SH-SY5Y (cell line): ENCODE measurements at regions not wholly inside any gene's neighbourhood (a gene's known extent, or its start where the extent isn't known, plus 50 kb on each side); places are given as distances from the start of the nearest gene placed in this dataset.

Experiments used
- GATA2 ChIP-seq: IDR thresholded peaks from 2 replicates; pipeline ENCODE4 v1.6.1; 2011; ENCODE audit warnings: mild to moderate bottlenecking, low read depth, low read length
- GATA3 ChIP-seq: IDR thresholded peaks from 2 replicates; pipeline ENCODE4 v1.6.1; 2011; ENCODE audit warnings: low read depth, mild to moderate bottlenecking, low read length, moderate library complexity

- TF ChIP-seq GATA2, result no peak
- no peak for TF ChIP-seq GATA3
These were observed 935.1 kb upstream of the WWC1 start for GRCh38 chr5:167356374-167356773.
